DMS114 treated with DMSO at 0.1 percent for 48 hours (cell line): ENCODE measurements at regions not wholly inside any gene's neighbourhood (a gene's known extent, or its start where the extent isn't known, plus 50 kb on each side); places are given as distances from the start of the nearest gene placed in this dataset.
"Not testable (repeated sequence)": the region's sequence is repeated elsewhere in the genome, so short reads cannot be mapped to it uniquely, and the experiment has no call there.

Experiments
- DNase-seq: peaks from one replicate; lab custom pipeline; 2025; ENCODE audit not compliant: unreplicated experiment; lab: John Stamatoyannopoulos, UW

- DNase-seq: no peak
Observed at GRCh38 chr3:16072420-16073110, 101.9 kb upstream of the GALNT15 start.

- no peak for DNase-seq
Observed at GRCh38 chr3:16073203-16073602, 101.3 kb upstream of the GALNT15 start.

- DNase-seq: not testable (repeated sequence)
Observed at GRCh38 chr3:16073990-16074671, 100.3 kb upstream of the GALNT15 start.

- DNase-seq: no peak
Observed at GRCh38 chr3:16075647-16076046, 98.8 kb upstream of the GALNT15 start.

DNA sequence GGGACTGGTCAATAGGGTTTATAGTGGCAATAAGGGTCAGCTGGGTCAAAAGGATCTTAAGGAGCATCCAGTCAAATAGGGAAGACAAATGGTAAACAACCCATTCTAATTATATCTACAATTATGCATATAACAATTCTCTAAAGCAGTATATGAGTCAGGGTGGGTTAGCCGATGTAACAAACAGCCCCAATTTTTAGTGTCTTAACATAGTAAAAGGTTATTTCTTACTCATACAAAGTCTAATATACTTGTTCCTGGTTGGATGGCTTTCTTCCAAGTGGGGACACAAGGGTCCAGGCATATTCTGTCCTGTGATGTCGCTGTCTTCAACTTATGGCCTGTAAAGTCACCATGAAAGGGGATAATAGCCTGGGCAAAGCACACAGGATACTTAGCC is 97.9 kb upstream of the GALNT15 start:
- no peak for DNase-seq

DNA sequence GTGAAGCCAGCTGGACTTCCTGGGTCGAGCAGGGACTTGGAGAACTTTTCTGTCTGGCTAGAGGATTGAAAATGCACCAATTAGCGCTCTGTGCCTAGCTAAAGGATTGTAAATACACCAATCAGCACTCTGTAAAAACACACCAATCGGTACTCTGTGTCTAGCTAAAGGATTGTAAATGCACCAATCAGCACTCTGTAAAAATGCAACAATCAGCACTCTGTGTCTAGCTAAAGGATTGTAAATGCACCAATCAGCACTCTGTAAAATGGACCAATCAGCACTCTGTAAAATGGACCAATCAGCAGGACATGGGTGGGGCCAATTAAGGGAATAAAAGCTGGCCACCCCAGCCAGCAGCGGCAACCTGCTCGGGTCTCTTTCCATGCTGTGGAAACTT is 97.3 kb upstream of the GALNT15 start:
- DNase-seq: not testable (repeated sequence)

- DNase-seq: not testable (repeated sequence)
Observed at GRCh38 chr3:16077681-16078080, 96.8 kb upstream of the GALNT15 start.

GRCh38 chr3:16079519-16079918 is 95.0 kb upstream of the GALNT15 start:
- no peak for DNase-seq

GRCh38 chr3:16081661-16082060 is 92.8 kb upstream of the GALNT15 start:
- DNase-seq: no peak

DNA sequence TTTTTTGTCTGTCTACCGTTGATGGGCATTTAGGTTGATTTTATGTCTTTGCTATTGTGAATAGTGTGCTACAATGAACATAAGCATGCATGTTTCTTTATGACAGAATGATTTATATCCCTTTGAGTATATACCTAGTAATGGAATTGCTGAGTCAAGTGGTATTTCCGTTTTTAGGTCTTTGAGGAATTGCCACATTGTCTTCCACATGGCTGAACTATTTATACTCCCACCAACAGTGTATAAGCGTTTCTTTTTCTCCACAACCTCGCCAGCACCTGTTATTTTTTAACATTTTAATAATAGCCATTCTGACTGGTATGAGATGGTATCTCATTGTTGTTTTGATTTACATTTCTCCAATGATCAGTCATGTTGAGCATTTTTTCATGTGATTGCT is 89.6 kb upstream of the GALNT15 start:
- DNase-seq: no peak

GRCh38 chr3:16085410-16085809 is 89.1 kb upstream of the GALNT15 start:
- DNase-seq: no peak

- no peak for DNase-seq
Observed at GRCh38 chr3:16085884-16086608, 88.4 kb upstream of the GALNT15 start.

DNA sequence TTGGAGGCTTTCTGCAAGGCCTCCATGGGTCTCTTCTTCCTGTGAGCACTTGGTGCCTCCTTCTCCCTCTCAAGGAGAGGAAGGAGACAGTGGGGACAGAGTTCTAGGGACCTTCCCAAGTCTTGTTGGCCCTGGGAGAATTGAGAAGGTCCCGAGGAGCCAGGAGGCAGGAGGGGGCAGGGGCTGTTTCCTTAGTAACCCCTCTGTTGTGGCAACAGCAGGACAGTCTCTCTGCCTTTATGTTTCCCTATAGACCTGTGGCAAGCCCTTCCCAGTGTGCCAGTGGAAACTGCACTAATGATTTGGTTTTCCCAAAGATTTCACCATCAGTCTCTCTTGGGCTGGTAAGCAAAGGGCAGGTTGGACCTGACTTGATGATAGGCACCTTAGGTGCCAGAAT is 87.8 kb upstream of the GALNT15 start:
- no peak for DNase-seq

DNA sequence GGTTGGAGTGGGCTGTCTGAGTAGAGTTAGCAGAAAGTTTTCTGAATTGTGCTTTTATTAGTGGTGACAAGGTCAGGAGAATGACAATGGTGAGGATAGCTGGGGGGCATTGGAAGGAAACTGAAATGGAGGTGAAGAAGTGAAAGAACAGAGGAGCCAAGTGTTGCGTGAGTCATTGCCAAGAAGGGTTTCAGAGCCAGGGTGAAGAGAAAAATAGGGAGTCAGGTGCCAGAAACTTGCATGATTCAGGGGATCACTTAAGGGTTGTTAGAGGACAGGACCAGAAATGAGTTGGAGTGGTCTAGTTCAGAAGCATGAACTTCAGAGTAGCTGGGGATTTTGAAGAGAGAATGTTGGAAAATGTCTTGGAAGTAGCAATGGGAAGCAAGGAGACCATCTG is 86.0 kb upstream of the GALNT15 start:
- DNase-seq: no peak

DNA sequence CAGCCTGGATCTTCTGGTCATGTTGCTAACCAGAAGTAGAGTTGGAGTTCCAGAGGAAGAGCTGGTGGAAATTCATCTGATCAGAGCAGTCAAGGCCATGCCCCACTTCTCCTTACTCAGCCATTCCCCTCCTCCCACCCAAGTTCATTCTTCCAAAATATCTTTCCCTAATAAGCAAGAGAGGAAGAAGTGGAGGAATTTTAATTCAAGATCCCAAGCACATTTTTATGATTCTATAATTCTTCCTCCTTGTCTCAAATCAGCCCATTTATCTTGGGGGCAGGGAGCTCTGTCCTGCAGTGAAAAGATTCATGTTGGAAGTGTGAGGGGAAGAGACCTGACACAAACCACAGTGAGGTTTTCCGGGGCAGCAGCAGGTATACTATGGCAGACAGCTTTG is 85.0 kb upstream of the GALNT15 start:
- no peak for DNase-seq

- no peak for DNase-seq
Observed at GRCh38 chr3:16090024-16090423, 84.5 kb upstream of the GALNT15 start.

- DNase-seq: no peak
Observed at GRCh38 chr3:16090706-16091105, 83.8 kb upstream of the GALNT15 start.

- DNase-seq: no peak
Observed at GRCh38 chr3:16092923-16093322, 81.6 kb upstream of the GALNT15 start.

DNA sequence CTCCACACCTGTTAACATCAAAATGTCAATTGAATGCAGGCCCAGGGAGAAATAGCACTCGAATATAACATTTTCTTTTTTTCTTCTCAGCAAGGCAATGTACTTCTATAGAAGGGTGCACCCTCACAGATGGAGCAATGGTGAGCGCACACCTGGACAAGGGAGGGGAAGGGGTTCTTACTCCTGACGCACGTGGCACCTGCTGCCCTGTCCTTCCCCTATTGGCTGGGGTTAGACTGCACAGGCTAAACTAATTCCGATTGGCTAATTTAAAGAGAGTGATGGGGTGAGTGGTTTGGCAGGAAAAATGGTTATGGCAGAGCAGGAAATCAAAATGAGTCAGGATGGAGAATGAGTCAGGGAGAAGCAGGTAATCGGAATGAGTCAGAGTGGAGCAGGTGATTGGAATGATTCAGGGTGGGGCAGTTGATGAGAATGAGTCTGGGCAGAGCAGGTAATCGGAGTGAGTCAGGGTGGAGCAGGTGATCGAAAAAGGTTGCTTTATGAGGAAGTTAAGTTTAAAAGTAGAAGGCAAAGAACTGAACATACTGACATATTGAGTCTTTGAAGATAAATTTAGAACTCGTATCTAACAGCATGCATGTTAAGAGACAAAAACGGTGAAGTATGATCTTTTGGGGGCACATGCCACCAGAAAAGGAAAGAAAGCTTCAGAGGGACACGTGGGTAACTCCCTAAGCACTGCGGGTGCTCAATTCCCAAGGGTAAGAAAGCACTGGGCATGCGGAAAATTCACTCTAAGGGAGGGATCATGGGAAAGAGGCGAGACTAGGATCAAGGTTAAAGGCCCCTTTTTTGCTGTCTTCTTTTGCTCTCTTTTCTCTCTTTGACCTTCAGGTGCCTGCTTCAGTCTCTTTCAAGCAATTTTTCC is 72.9 kb upstream of the GALNT15 start:
- DNase-seq: no peak

DNA sequence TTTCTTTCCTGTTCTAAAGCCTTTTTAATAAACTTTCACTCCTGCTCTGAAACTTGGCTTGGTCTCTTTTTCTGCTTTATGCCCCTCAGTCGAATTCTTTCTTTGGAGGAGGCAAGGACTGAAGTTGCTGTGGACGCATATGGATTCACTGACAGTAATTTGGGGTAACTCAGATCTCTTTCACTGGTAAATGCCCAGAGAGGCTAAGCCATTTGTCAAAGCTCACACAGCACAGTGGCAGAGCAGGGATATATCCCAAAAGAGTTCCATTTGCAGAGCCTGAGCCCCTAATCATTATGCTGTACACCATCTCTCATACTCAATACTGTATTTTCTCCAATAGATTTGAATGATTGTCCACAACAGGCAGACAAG is 72.3 kb upstream of the GALNT15 start:
- DNase-seq: no peak

GRCh38 chr3:16102905-16103364 is 71.5 kb upstream of the GALNT15 start:
- no peak for DNase-seq
